ENCODE measurements at regions not wholly inside any gene's neighbourhood (a gene's known extent, or its start where the extent isn't known, plus 50 kb on each side); places are given as distances from the start of the nearest gene placed in this dataset.

DNA sequence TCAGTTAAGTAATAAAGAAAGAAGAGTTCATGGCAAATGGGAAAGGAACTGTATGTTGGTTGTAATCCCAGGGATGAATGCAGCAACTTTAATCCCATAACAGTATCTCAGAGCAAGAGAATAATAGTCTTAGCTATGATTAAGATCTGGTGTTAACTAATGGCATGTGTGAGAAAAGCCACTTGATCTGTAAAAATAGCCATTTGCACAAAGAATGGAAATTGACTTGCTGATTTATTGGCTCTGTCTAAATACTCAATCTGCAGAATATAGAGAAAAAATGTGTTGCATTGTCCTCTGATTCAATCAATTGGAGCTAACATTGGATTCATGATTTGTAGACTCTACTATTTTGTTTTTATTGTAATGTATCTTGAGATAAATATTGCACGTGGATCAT lies 987.0 kb downstream of the NSUN3 start:
- Histone ChIP-seq H3K27me3 (no peaks in the 10 kb centered on the region), H3K27ac (no peak overlapping the region)

DNA sequence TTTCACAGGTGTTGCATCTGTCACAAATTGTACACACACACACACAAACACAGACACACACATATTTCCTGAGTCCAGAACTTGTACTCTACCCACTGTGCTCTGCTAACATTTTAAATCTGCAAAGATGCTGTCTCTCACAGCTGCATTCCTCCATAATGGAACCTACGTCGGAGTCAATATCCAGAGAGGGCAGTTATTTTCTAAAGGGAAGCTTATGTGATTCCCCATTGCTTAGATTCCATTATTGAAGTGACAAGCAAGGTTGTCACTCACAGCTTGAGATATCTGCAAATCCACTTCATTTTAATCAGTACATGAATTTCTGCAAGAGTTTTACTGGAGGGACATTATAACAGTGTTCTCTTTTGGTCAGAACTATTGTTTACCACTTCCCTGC lies 992.4 kb downstream of the NSUN3 start:
- WGBS (ENCODE audit: low lambda C conversion rate, missing lambda C conversion rate), result 94% methylated on average over 2 of the region's 2 CpGs
- DNase-seq (ENCODE audit: low spot score), result no peak
- H3K36me3 ChIP-seq (replicated peaks; ENCODE audit: insufficient read depth, low read depth), result no peaks in the 10 kb centered on the region

More for the DNA sequence above, 987.0 kb downstream of the NSUN3 start:
- TF ChIP-seq, protein P1, sequence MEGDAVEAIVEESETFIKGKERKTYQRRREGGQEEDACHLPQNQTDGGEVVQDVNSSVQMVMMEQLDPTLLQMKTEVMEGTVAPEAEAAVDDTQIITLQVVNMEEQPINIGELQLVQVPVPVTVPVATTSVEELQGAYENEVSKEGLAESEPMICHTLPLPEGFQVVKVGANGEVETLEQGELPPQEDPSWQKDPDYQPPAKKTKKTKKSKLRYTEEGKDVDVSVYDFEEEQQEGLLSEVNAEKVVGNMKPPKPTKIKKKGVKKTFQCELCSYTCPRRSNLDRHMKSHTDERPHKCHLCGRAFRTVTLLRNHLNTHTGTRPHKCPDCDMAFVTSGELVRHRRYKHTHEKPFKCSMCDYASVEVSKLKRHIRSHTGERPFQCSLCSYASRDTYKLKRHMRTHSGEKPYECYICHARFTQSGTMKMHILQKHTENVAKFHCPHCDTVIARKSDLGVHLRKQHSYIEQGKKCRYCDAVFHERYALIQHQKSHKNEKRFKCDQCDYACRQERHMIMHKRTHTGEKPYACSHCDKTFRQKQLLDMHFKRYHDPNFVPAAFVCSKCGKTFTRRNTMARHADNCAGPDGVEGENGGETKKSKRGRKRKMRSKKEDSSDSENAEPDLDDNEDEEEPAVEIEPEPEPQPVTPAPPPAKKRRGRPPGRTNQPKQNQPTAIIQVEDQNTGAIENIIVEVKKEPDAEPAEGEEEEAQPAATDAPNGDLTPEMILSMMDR (IDR thresholded peaks at IDR 0.05; ENCODE audit: poor library complexity), result no peak
- TF ChIP-seq EZH2 (IDR thresholded peaks at IDR 0.05; ENCODE audit: borderline replicate concordance), result no peak
- no peak for TF ChIP-seq EZH2phosphoT487 (IDR thresholded peaks at IDR 0.05; ENCODE audit: low read depth, severe bottlenecking, unreplicated experiment)
- DNase-seq (ENCODE audit: low spot score), result no peak
- no peaks in the 10 kb centered on the region for H3K4me1 ChIP-seq (ENCODE audit: insufficient read depth)
- no peak overlapping the region for H3K4me3 ChIP-seq
- H3K4me2 ChIP-seq, result no peak overlapping the region
- H3K9me2 ChIP-seq (replicated peaks; ENCODE audit: insufficient read depth), result no peaks in the 10 kb centered on the region
- H3K79me2 ChIP-seq, result no peaks in the 10 kb centered on the region
- WGBS (ENCODE audit: low lambda C conversion rate, missing lambda C conversion rate), result 96% methylated on average over 1 of the region's 1 CpG
- no peaks in the 10 kb centered on the region for H4K20me1 ChIP-seq (ENCODE audit: insufficient read depth, poor library complexity, severe bottlenecking)
- no peaks in the 10 kb centered on the region for H3K36me3 ChIP-seq (replicated peaks; ENCODE audit: insufficient read depth, low read depth)
- no peaks in the 10 kb centered on the region for H3K9me3 ChIP-seq (ENCODE audit: low read depth)
- no peak overlapping the region for H2AFZ ChIP-seq

DNA sequence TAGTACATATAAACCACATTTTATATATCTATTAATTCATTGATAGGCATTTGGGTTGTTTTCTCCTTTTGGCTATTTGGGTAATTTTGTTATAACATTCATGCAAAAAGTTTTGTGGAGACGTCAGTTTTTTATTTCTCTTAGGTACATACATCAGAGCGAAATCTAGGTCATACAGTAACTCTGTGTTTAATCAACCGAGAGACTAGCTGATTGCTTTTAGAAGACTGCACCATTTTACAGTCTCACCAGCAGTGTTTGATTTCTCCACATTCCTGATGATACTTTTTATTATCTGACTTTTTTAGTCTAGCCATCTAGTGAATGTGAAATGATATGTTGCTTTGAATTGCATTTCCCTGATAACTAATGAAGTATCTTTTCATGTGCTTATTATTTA lies 1019.3 kb downstream of the NSUN3 start:
- Histone ChIP-seq H2AFZ (no peak overlapping the region), H3K36me3 (replicated peaks; ENCODE audit: insufficient read depth, low read depth) (no peaks in the 10 kb centered on the region), H3K27me3 (no peaks in the 10 kb centered on the region), H3K79me2 (no peaks in the 10 kb centered on the region), H4K20me1 (ENCODE audit: insufficient read depth, poor library complexity, severe bottlenecking) (no peaks in the 10 kb centered on the region), H3K4me1 (ENCODE audit: insufficient read depth) (no peaks in the 10 kb centered on the region), H3K27ac (no peak overlapping the region), H3K9me3 (ENCODE audit: low read depth) (no peaks in the 10 kb centered on the region), H3K4me3 (no peak overlapping the region), H3K9me2 (replicated peaks; ENCODE audit: insufficient read depth) (no peaks in the 10 kb centered on the region), H3K4me2 (no peak overlapping the region)
- DNase-seq (ENCODE audit: low spot score), result no peak
- TF ChIP-seq, protein P1 (IDR thresholded peaks at IDR 0.05; ENCODE audit: poor library complexity), result no peak
- no peak for TF ChIP-seq EZH2 (IDR thresholded peaks at IDR 0.05; ENCODE audit: borderline replicate concordance)
- 89% methylated on average over 3 of the region's 3 CpGs for WGBS (ENCODE audit: low lambda C conversion rate, missing lambda C conversion rate)

More for the DNA sequence above, 992.4 kb downstream of the NSUN3 start:
- TF ChIP-seq EZH2phosphoT487 (IDR thresholded peaks at IDR 0.05; ENCODE audit: low read depth, severe bottlenecking, unreplicated experiment), result no peak
- no peak for TF ChIP-seq EZH2 (IDR thresholded peaks at IDR 0.05; ENCODE audit: borderline replicate concordance)
- TF ChIP-seq, protein P1 (IDR thresholded peaks at IDR 0.05; ENCODE audit: poor library complexity), result no peak
- H4K20me1 ChIP-seq (ENCODE audit: insufficient read depth, poor library complexity, severe bottlenecking), result no peaks in the 10 kb centered on the region
- H3K9me3 ChIP-seq (ENCODE audit: low read depth), result no peaks in the 10 kb centered on the region
- H2AFZ ChIP-seq, result no peak overlapping the region
- H3K4me1 ChIP-seq (ENCODE audit: insufficient read depth), result no peaks in the 10 kb centered on the region
- no peaks in the 10 kb centered on the region for H3K27me3 ChIP-seq
- H3K27ac ChIP-seq, result no peak overlapping the region
- no peaks in the 10 kb centered on the region for H3K79me2 ChIP-seq
- no peak overlapping the region for H3K4me2 ChIP-seq
- H3K4me3 ChIP-seq, result no peak overlapping the region
- H3K9me2 ChIP-seq (replicated peaks; ENCODE audit: insufficient read depth), result no peaks in the 10 kb centered on the region

DNA sequence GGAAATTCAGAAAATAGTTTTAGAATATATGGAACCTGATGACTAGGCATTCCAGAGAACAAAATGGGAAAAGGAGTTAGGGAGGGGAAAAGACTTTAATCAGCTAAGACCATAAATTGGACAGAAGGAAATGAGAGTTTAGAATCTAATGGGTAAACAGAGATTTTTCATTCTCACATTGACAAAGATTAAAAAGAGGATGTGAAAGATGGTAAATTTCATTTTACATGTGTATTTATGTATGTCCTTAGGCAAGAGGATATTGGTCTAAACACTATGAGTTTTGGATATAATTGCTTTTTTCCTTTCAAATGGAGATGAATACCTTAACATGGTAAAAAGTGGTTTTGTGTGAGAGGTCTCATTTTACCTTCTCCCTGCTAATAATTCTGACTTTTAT lies 1021.9 kb downstream of the NSUN3 start:
- DNase-seq (ENCODE audit: low spot score), result no peak
- Histone ChIP-seq H3K9me2 (replicated peaks; ENCODE audit: insufficient read depth) (no peaks in the 10 kb centered on the region), H3K27me3 (no peaks in the 10 kb centered on the region), H3K27ac (no peak overlapping the region), H4K20me1 (ENCODE audit: insufficient read depth, poor library complexity, severe bottlenecking) (no peaks in the 10 kb centered on the region), H3K36me3 (replicated peaks; ENCODE audit: insufficient read depth, low read depth) (no peaks in the 10 kb centered on the region), H3K4me2 (no peak overlapping the region), H3K79me2 (no peaks in the 10 kb centered on the region), H3K4me3 (no peak overlapping the region), H3K4me1 (ENCODE audit: insufficient read depth) (no peaks in the 10 kb centered on the region), H2AFZ (no peak overlapping the region), H3K9me3 (ENCODE audit: low read depth) (no peaks in the 10 kb centered on the region)
- no peak for TF ChIP-seq EZH2phosphoT487 (IDR thresholded peaks at IDR 0.05; ENCODE audit: low read depth, severe bottlenecking, unreplicated experiment)
- TF ChIP-seq, protein P1 (IDR thresholded peaks at IDR 0.05; ENCODE audit: poor library complexity), result no peak
- TF ChIP-seq EZH2 (IDR thresholded peaks at IDR 0.05; ENCODE audit: borderline replicate concordance), result no peak
